ENCODE measurements at regions not wholly inside any gene's neighbourhood (a gene's known extent, or its start where the extent isn't known, plus 50 kb on each side); places are given as distances from the start of the nearest gene placed in this dataset.

- TF ChIP-seq EZH2 (optimal IDR thresholded peaks at IDR 0.05; ENCODE audit: low read depth, low read length), result no peak
- no peak for TF ChIP-seq EZH2phosphoT487 (IDR thresholded peaks at IDR 0.05; ENCODE audit: low read length)
- TF ChIP-seq, protein P1, sequence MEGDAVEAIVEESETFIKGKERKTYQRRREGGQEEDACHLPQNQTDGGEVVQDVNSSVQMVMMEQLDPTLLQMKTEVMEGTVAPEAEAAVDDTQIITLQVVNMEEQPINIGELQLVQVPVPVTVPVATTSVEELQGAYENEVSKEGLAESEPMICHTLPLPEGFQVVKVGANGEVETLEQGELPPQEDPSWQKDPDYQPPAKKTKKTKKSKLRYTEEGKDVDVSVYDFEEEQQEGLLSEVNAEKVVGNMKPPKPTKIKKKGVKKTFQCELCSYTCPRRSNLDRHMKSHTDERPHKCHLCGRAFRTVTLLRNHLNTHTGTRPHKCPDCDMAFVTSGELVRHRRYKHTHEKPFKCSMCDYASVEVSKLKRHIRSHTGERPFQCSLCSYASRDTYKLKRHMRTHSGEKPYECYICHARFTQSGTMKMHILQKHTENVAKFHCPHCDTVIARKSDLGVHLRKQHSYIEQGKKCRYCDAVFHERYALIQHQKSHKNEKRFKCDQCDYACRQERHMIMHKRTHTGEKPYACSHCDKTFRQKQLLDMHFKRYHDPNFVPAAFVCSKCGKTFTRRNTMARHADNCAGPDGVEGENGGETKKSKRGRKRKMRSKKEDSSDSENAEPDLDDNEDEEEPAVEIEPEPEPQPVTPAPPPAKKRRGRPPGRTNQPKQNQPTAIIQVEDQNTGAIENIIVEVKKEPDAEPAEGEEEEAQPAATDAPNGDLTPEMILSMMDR (IDR thresholded peaks at IDR 0.05; ENCODE audit: low read length), result no peak
- DNase-seq, result no peak
- no peak overlapping the region for H3K27ac ChIP-seq (ENCODE audit: low read length)
- no peaks in the 10 kb centered on the region for H3F3A ChIP-seq (ENCODE audit: insufficient read depth, low read length)
- H3K9me2 ChIP-seq (replicated peaks; ENCODE audit: insufficient read depth, low read length), result no peaks in the 10 kb centered on the region
- no peaks in the 10 kb centered on the region for H3K9me3 ChIP-seq (replicated peaks; ENCODE audit: insufficient read depth, low read length)
- H3K36me3 ChIP-seq (replicated peaks; ENCODE audit: insufficient read depth, low read length), result no peaks in the 10 kb centered on the region
- no peak overlapping the region for H3K9ac ChIP-seq (ENCODE audit: low read length)
- H3K4me2 ChIP-seq (ENCODE audit: low read depth, low read length), result no peak overlapping the region
- no peaks in the 10 kb centered on the region for H3K27me3 ChIP-seq (replicated peaks; ENCODE audit: insufficient read depth, low read length)
- H3K4me3 ChIP-seq (ENCODE audit: low read length), result no peak overlapping the region
- H3K79me2 ChIP-seq (ENCODE audit: low read length), result no peaks in the 10 kb centered on the region
- no peak overlapping the region for H2AFZ ChIP-seq (ENCODE audit: low read length)
- H4K20me1 ChIP-seq (ENCODE audit: insufficient read depth, low read length), result no peaks in the 10 kb centered on the region
- no peaks in the 10 kb centered on the region for H3K4me1 ChIP-seq (ENCODE audit: low read length)
These were observed 1159.6 kb downstream of the SORCS3 start for GRCh38 chr10:105800641-105801040.

DNA sequence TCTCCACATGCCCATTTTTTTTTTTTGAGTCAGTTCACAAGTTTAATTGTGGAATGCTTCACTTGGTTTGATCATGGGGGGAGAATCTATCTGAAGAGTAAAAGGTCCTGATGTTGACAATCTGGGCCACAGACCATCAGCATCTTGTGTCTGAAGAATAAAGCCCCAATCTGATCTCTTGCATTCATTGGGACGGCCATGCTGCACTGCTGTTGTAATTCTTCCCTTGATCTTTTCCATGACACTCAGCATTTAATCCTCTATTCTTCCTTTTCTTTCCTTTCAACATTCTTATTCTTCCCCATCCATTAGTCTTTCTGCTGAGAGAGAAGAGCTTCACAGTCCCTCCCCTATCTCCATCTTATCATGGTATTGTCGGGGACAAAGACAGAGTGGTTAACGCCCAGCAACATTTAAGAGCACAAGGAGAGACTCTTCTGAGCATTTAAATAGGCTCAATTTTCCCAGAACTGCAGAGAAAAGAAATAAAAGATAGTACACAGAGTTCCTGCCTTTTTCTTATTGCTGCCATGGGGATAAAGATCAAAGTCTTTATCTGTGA lies 1157.3 kb downstream of the SORCS3 start:
- DNase-seq, result no peak
- TF ChIP-seq, protein P1 (IDR thresholded peaks at IDR 0.05; ENCODE audit: low read length), result no peak
- TF ChIP-seq EZH2phosphoT487 (IDR thresholded peaks at IDR 0.05; ENCODE audit: low read length) (no peak), EZH2 (optimal IDR thresholded peaks at IDR 0.05; ENCODE audit: low read depth, low read length) (no peak)
- Histone ChIP-seq H3K4me1 (ENCODE audit: low read length) (no peaks in the 10 kb centered on the region), H4K20me1 (ENCODE audit: insufficient read depth, low read length) (no peaks in the 10 kb centered on the region), H3K9me3 (replicated peaks; ENCODE audit: insufficient read depth, low read length) (no peaks in the 10 kb centered on the region), H3K27ac (ENCODE audit: low read length) (no peak overlapping the region), H3K4me3 (ENCODE audit: low read length) (no peak overlapping the region), H3K9me2 (replicated peaks; ENCODE audit: insufficient read depth, low read length) (no peaks in the 10 kb centered on the region), H3K9ac (ENCODE audit: low read length) (no peak overlapping the region), H3F3A (ENCODE audit: insufficient read depth, low read length) (no peaks in the 10 kb centered on the region), H3K79me2 (ENCODE audit: low read length) (no peaks in the 10 kb centered on the region), H2AFZ (ENCODE audit: low read length) (no peak overlapping the region), H3K4me2 (ENCODE audit: low read depth, low read length) (no peak overlapping the region), H3K27me3 (replicated peaks; ENCODE audit: insufficient read depth, low read length) (no peaks in the 10 kb centered on the region), H3K36me3 (replicated peaks; ENCODE audit: insufficient read depth, low read length) (no peaks in the 10 kb centered on the region)

GRCh38 chr10:105797234-105797890 lies 1156.3 kb downstream of the SORCS3 start:
- TF ChIP-seq, protein P1 (IDR thresholded peaks at IDR 0.05; ENCODE audit: low read length), result peak; percentile 67
- TF ChIP-seq EZH2phosphoT487 (IDR thresholded peaks at IDR 0.05; ENCODE audit: low read length), result no peak
- Histone ChIP-seq H3K27ac (ENCODE audit: low read length) (no peak overlapping the region), H4K20me1 (ENCODE audit: insufficient read depth, low read length) (no peaks in the 10 kb centered on the region), H3K79me2 (ENCODE audit: low read length) (no peaks in the 10 kb centered on the region), H3K9me2 (replicated peaks; ENCODE audit: insufficient read depth, low read length) (no peaks in the 10 kb centered on the region), H3K27me3 (replicated peaks; ENCODE audit: insufficient read depth, low read length) (no peaks in the 10 kb centered on the region), H3K4me1 (ENCODE audit: low read length) (no peaks in the 10 kb centered on the region), H3K4me2 (ENCODE audit: low read depth, low read length) (peak overlapping the region; percentile 17; the same call in 1 of the 2 replicates), H3K9ac (ENCODE audit: low read length) (no peak overlapping the region), H3K4me3 (ENCODE audit: low read length) (no peak overlapping the region), H3F3A (ENCODE audit: insufficient read depth, low read length) (no peaks in the 10 kb centered on the region), H3K36me3 (replicated peaks; ENCODE audit: insufficient read depth, low read length) (no peaks in the 10 kb centered on the region), H2AFZ (ENCODE audit: low read length) (peak overlapping the region; percentile 51), H3K9me3 (replicated peaks; ENCODE audit: insufficient read depth, low read length) (no peaks in the 10 kb centered on the region)
- peak; percentile 63 for DNase-seq

Data from MM.1S (cell line).